Endothelial cell (in vitro differentiated cells): ENCODE measurements at regions not wholly inside any gene's neighbourhood (a gene's known extent, or its start where the extent isn't known, plus 50 kb on each side); places are given as distances from the start of the nearest gene placed in this dataset.

Experiments
- DNase-seq: peaks from one replicate; pipeline ENCODE4 v3.0.0; 2021; ENCODE audit warnings: low spot score
- H3K27ac Mint-ChIP-seq: one replicate; pipeline ENCODE4 v1.8.0; 2021; ENCODE audit warnings: mixed read lengths, inconsistent platforms; ENCODE audit not compliant: unreplicated experiment
- H3K27me3 Mint-ChIP-seq: one replicate; pipeline ENCODE4 v1.8.0; 2021; ENCODE audit warnings: mild to moderate bottlenecking, moderate library complexity, mixed read lengths, inconsistent platforms; ENCODE audit not compliant: unreplicated experiment
- H3K36me3 Mint-ChIP-seq: one replicate; pipeline ENCODE4 v1.8.0; 2021; ENCODE audit warnings: mild to moderate bottlenecking, low read depth, mixed read lengths, inconsistent platforms; ENCODE audit not compliant: unreplicated experiment
- H3K4me1 Mint-ChIP-seq: one replicate; pipeline ENCODE4 v1.8.0; 2021; ENCODE audit warnings: mild to moderate bottlenecking, mixed read lengths, inconsistent platforms; ENCODE audit not compliant: unreplicated experiment
- H3K4me3 Mint-ChIP-seq: one replicate; pipeline ENCODE4 v1.8.0; 2021; ENCODE audit warnings: mild to moderate bottlenecking, mixed read lengths, inconsistent platforms; ENCODE audit not compliant: unreplicated experiment
- H3K9me3 Mint-ChIP-seq: one replicate; pipeline ENCODE4 v1.8.0; 2021; ENCODE audit warnings: mixed read lengths, inconsistent platforms; ENCODE audit not compliant: unreplicated experiment
- CTCF ChIP-seq: fragments of 200-600 bp; sonication (generic); IDR thresholded peaks from one replicate; pipeline ENCODE4 v1.5.0; 2021; ENCODE audit warnings: antibody characterized with exemption; ENCODE audit not compliant: unreplicated experiment

- H3K4me1 Mint-ChIP-seq, result peaks cover 14% of the 10 kb centered on the region
- H3K27me3 Mint-ChIP-seq, result peaks cover 14% of the 10 kb centered on the region
Measured at GRCh38 chr7:386385-386784, 96.4 kb downstream of the FOXL3 start.

GRCh38 chr7:387132-388022 is 97.4 kb downstream of the FOXL3 start:
- H3K4me3 Mint-ChIP-seq, result no peak overlapping the region
- H3K36me3 Mint-ChIP-seq, result peaks cover 3% of the 10 kb centered on the region
- H3K9me3 Mint-ChIP-seq, result no peaks in the 10 kb centered on the region
- H3K4me1 Mint-ChIP-seq, result peaks cover 4% of the 10 kb centered on the region
- H3K27ac Mint-ChIP-seq, result no peak overlapping the region
- DNase-seq, result no peak
- TF ChIP-seq CTCF, result no peak
- peaks cover 12% of the 10 kb centered on the region for H3K27me3 Mint-ChIP-seq

More at GRCh38 chr7:386385-386784, 96.4 kb downstream of the FOXL3 start:
- DNase-seq, result no peak
- H3K4me3 Mint-ChIP-seq, result no peak overlapping the region
- no peak for TF ChIP-seq CTCF
- no peaks in the 10 kb centered on the region for H3K9me3 Mint-ChIP-seq
- H3K27ac Mint-ChIP-seq, result no peak overlapping the region
- H3K36me3 Mint-ChIP-seq, result peaks cover 3% of the 10 kb centered on the region

GRCh38 chr7:388023-388960 is 98.3 kb downstream of the FOXL3 start:
- Mint-ChIP-seq H3K4me1 (no peaks in the 10 kb centered on the region), H3K9me3 (no peaks in the 10 kb centered on the region), H3K4me3 (no peak overlapping the region), H3K36me3 (peaks cover 3% of the 10 kb centered on the region), H3K27me3 (peaks cover 11% of the 10 kb centered on the region), H3K27ac (no peak overlapping the region)
- no peak for DNase-seq
- TF ChIP-seq CTCF, result no peak

GRCh38 chr7:388961-389701 is 99.2 kb downstream of the FOXL3 start:
- H3K4me1 Mint-ChIP-seq, result no peaks in the 10 kb centered on the region
- H3K36me3 Mint-ChIP-seq, result peaks cover 3% of the 10 kb centered on the region
- no peak for DNase-seq
- no peak for TF ChIP-seq CTCF
- no peak overlapping the region for H3K27ac Mint-ChIP-seq
- H3K4me3 Mint-ChIP-seq, result no peak overlapping the region
- peaks cover 11% of the 10 kb centered on the region for H3K27me3 Mint-ChIP-seq
- no peaks in the 10 kb centered on the region for H3K9me3 Mint-ChIP-seq
